ENCODE measurements at regions not wholly inside any gene's neighbourhood (a gene's known extent, or its start where the extent isn't known, plus 50 kb on each side); places are given as distances from the start of the nearest gene placed in this dataset.

DNA sequence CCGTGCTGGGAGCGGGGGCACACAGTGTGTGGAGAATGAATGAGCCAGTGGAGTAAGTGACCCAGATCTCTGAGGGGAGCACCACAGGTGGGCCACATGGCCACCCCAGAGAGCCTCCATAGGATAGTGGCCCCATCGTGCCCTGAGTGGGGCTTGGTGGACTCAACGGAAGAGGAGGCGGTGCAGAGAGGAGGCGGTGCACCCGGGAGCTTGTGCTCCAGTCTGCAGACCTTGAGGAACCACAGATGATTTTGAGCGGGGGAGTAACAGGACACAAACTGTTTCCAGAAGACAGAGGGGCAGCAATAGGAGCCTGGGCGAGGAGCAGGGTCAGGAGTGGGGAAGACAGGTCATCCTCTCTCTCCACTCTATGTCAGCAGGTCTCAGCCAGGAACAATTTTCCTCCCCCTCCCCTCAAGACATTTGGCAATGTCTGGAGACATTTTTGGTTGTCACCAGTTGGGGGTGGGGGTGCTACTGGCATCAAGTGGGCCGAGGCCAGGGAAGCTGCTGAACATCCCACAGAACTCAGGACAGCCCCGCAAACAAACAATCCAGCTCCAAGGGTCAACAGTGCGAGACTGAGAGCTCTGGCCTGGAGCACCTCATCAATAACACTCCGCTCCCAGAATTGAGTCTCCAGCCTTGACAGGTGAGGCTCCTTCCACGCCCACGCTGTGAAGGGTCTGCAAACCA, 182.2 kb downstream of the USP12 start:
- H3K4me3 ChIP-seq, result no peak overlapping the region
- peaks cover under 1% of the 10 kb centered on the region for H3K4me1 ChIP-seq (ENCODE audit: low read depth)
- no peaks in the 10 kb centered on the region for H3K27me3 ChIP-seq
- no peaks in the 10 kb centered on the region for H3K36me3 ChIP-seq
- TF ChIP-seq, protein P1, sequence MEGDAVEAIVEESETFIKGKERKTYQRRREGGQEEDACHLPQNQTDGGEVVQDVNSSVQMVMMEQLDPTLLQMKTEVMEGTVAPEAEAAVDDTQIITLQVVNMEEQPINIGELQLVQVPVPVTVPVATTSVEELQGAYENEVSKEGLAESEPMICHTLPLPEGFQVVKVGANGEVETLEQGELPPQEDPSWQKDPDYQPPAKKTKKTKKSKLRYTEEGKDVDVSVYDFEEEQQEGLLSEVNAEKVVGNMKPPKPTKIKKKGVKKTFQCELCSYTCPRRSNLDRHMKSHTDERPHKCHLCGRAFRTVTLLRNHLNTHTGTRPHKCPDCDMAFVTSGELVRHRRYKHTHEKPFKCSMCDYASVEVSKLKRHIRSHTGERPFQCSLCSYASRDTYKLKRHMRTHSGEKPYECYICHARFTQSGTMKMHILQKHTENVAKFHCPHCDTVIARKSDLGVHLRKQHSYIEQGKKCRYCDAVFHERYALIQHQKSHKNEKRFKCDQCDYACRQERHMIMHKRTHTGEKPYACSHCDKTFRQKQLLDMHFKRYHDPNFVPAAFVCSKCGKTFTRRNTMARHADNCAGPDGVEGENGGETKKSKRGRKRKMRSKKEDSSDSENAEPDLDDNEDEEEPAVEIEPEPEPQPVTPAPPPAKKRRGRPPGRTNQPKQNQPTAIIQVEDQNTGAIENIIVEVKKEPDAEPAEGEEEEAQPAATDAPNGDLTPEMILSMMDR (IDR thresholded peaks at IDR 0.05; ENCODE audit: low read depth, low read length), result no peak
- no peak overlapping the region for H3K27ac ChIP-seq
- no peaks in the 10 kb centered on the region for H3K9me3 ChIP-seq (ENCODE audit: low read depth)
- DNase-seq (ENCODE audit: low read depth in 1 of 2, low spot score in 1 of 2), result no peak

DNA sequence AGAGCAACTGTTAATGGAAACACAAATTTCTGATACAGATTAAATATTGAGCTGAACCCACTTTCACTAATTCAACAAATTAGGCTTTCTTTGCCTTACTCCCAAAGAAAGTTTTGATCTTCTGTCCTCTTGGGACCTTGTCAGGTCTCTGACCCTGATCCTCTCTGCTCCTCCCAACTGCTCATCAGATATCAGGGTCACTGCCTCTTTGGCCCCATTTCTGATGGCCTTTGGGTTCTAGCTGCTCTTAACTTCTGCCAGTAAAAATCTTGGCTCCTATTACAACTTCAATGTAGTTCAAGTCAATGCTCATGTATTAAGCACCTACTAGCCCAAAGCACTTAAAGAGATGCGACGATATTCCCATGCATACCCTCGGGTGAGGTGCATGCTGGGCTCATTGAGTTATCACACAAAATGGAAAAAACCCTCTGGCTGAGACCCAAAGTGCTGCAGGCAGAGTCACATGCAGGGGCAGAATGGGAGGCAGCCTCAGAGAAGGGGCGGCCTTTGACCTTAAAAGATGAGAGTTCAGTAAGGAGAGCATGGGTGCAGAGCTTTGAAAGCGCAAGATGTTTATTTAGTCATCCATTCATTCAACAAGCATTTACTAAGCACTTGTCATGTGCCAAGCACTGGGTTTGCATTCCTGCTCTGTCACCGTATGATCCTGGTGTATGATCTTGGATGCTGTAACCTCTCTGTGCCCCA, 183.4 kb downstream of the USP12 start:
- no peak for DNase-seq (ENCODE audit: low read depth in 1 of 2, low spot score in 1 of 2)
- Histone ChIP-seq H3K36me3 (no peaks in the 10 kb centered on the region), H3K27me3 (no peaks in the 10 kb centered on the region), H3K4me1 (ENCODE audit: low read depth) (peaks cover 12% of the 10 kb centered on the region), H3K9me3 (ENCODE audit: low read depth) (no peaks in the 10 kb centered on the region), H3K27ac (no peak overlapping the region), H3K4me3 (no peak overlapping the region)
- TF ChIP-seq, protein P1 (IDR thresholded peaks at IDR 0.05; ENCODE audit: low read depth, low read length), result no peak

DNA sequence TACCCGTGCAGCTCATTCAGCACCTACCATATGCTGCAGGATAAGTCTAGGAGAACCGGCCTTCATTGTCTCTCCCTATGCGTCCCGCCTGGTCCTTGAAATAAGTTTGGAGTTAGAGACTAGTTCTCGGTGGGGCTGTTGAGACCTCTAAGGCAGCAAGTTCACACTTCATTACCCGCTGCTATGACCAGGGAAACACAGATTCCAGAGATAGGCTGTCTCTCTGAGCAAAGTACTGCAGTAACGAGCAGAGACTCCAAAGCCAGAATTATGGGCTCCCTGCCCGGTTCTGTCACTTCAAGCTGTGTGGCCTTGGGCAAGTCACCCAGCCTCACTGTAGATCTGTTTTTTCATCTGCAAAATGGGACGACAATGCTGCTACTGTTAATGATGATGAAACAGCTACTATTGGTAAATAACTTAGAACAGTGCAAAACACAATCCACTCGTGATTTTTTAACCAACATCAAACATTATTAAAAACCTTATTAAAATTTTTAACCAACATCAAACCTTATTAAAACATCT, 184.1 kb downstream of the USP12 start:
- Histone ChIP-seq H3K36me3 (no peaks in the 10 kb centered on the region), H3K4me3 (no peak overlapping the region), H3K9me3 (ENCODE audit: low read depth) (no peaks in the 10 kb centered on the region), H3K27me3 (no peaks in the 10 kb centered on the region), H3K4me1 (ENCODE audit: low read depth) (peaks cover 17% of the 10 kb centered on the region), H3K27ac (no peak overlapping the region)
- TF ChIP-seq, protein P1 (IDR thresholded peaks at IDR 0.05; ENCODE audit: low read depth, low read length), result no peak
- DNase-seq (ENCODE audit: low read depth in 1 of 2, low spot score in 1 of 2), result no peak

DNA sequence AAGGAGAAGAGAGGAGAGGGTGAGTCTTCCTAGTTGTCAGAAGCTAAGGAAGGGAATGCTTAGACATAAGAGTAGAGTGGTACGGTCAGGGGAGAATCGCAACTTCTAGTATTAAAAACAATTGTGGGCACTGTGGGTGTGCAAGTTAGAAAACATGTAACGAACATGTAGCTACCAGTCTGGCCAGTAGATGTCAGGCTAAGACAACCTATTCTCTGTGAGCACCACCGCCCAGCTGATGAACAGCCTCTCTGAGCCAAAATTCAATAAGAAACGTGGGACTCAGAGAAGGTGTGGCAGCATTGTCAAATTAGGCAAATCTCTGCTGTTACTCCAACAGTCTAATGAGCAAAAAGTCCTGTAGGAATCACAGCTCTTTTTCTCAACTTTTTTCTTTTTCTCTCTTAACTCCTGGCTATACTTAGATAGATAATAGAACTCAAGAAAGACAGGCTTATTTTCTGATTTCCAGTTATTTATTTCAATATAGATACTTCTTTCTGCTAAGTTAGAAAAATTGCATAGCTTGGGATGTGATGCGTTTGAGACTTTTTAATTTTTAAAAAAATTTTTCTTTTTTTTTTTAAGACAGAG, 186.2 kb downstream of the USP12 start:
- Histone ChIP-seq H3K27ac (no peak overlapping the region), H3K9me3 (ENCODE audit: low read depth) (no peaks in the 10 kb centered on the region), H3K27me3 (no peaks in the 10 kb centered on the region), H3K4me3 (no peak overlapping the region), H3K4me1 (ENCODE audit: low read depth) (peaks cover 20% of the 10 kb centered on the region), H3K36me3 (no peaks in the 10 kb centered on the region)
- peak; percentile 79 to 89 for DNase-seq (ENCODE audit: low read depth in 1 of 2, low spot score in 1 of 2)
- TF ChIP-seq, protein P1 (IDR thresholded peaks at IDR 0.05; ENCODE audit: low read depth, low read length), result peak; percentile 73

DNA sequence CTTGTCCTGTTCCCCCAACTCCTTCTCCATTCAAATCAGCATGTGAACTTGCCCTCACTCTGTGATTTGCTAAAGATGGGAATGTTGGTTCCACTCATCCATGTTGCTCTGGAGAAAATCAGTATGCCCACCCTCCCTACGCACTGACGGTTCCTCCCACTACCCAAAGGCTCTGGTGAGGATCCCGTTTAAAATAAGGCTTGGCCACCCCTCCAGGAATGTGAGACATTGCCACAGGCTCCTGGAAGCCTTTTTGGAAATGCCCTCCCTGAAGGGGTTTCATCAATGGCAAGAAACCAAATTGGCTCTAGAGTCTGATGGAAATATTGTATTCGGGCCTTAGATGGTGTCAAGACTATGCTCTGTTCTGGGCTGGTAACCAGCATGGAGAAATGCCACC, 187.3 kb downstream of the USP12 start:
- TF ChIP-seq, protein P1 (IDR thresholded peaks at IDR 0.05; ENCODE audit: low read depth, low read length), result no peak
- Histone ChIP-seq H3K27ac (peak overlapping the region; percentile 98), H3K36me3 (no peaks in the 10 kb centered on the region), H3K4me3 (no peak overlapping the region), H3K4me1 (ENCODE audit: low read depth) (peaks cover 20% of the 10 kb centered on the region), H3K9me3 (ENCODE audit: low read depth) (no peaks in the 10 kb centered on the region), H3K27me3 (no peaks in the 10 kb centered on the region)
- no peak for DNase-seq (ENCODE audit: low read depth in 1 of 2, low spot score in 1 of 2)
